ENCODE measurements at regions not wholly inside any gene's neighbourhood (a gene's known extent, or its start where the extent isn't known, plus 50 kb on each side); places are given as distances from the start of the nearest gene placed in this dataset.

DNA sequence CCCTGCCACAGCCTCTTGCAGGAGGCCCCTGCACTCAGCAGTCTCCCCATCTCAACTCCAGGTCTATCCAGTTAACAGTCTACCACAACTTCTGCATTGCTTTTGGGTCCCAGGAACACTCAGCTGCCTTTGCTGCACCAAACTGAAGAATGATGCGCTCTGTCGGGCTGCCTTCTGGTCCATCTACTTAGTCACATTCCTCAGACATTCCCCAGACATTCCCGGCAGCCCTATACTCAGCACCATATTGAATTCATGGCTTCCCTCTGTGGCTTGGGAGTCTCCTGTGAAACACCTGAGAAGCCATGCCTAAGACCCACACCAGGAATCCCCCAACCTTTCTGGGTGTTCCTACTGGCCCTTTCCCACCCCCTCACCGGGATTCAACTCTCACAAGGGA is 99.6 kb upstream of the COL21A1 start:
- Mint-ChIP-seq H3K9me3 (ENCODE audit: low read depth, unreplicated experiment) (no peaks in the 10 kb centered on the region), H3K27ac (ENCODE audit: unreplicated experiment) (no peak overlapping the region), H3K4me3 (ENCODE audit: low read depth, unreplicated experiment) (no peak overlapping the region), H3K4me1 (ENCODE audit: low read depth, unreplicated experiment) (no peaks in the 10 kb centered on the region), H3K36me3 (ENCODE audit: insufficient read depth, unreplicated experiment) (no peaks in the 10 kb centered on the region), H3K27me3 (ENCODE audit: unreplicated experiment) (no peaks in the 10 kb centered on the region)
- BruUV-seq (replicated peaks), result no TSS peak
- no peak for DNase-seq
- CTCF ChIA-PET, result no interaction called here
- intact Hi-C loops (cut with micrococcal nuclease; ENCODE audit: unreplicated experiment), result no loop called here
- TF ChIP-seq, protein P1, sequence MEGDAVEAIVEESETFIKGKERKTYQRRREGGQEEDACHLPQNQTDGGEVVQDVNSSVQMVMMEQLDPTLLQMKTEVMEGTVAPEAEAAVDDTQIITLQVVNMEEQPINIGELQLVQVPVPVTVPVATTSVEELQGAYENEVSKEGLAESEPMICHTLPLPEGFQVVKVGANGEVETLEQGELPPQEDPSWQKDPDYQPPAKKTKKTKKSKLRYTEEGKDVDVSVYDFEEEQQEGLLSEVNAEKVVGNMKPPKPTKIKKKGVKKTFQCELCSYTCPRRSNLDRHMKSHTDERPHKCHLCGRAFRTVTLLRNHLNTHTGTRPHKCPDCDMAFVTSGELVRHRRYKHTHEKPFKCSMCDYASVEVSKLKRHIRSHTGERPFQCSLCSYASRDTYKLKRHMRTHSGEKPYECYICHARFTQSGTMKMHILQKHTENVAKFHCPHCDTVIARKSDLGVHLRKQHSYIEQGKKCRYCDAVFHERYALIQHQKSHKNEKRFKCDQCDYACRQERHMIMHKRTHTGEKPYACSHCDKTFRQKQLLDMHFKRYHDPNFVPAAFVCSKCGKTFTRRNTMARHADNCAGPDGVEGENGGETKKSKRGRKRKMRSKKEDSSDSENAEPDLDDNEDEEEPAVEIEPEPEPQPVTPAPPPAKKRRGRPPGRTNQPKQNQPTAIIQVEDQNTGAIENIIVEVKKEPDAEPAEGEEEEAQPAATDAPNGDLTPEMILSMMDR (IDR thresholded peaks at IDR 0.05; ENCODE audit: unreplicated experiment), result no peak

GRCh38 chr6:56345376-56345995 is 98.1 kb upstream of the COL21A1 start:
- Mint-ChIP-seq H3K9me3 (ENCODE audit: low read depth, unreplicated experiment) (no peaks in the 10 kb centered on the region), H3K27ac (ENCODE audit: unreplicated experiment) (no peak overlapping the region), H3K36me3 (ENCODE audit: insufficient read depth, unreplicated experiment) (no peaks in the 10 kb centered on the region), H3K27me3 (ENCODE audit: unreplicated experiment) (no peaks in the 10 kb centered on the region), H3K4me1 (ENCODE audit: low read depth, unreplicated experiment) (no peaks in the 10 kb centered on the region), H3K4me3 (ENCODE audit: low read depth, unreplicated experiment) (no peak overlapping the region)
- CTCF ChIA-PET, result interaction anchor here (0.6 kb wide), 1 partner anchor 129 kb away, joined by 4 read pairs; no protein-coding TSS in a partner anchor
- no peak for DNase-seq
- intact Hi-C loops (cut with micrococcal nuclease; ENCODE audit: unreplicated experiment), result no loop called here
- no TSS peak for BruUV-seq (replicated peaks)
- TF ChIP-seq, protein P1 (IDR thresholded peaks at IDR 0.05; ENCODE audit: unreplicated experiment), result no peak

DNA sequence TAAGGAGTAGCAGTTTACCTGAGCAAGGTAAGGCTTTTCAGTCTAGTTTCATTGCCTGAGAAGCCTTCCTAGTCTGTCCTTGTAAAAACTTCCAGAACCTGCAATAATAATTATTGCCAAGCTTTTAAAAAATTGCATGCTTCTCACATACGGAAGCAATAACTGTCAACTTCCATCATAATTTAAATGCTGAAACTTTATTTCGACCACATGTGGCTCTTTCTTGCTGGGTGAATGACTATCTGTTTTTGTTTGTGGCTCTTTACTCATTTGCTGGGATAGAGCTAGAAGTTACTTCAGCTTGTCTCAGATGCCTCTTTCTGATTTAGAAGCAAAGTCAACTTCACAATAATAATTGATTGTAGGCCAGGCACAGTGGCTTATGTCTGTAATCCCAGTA is 95.9 kb upstream of the COL21A1 start:
- H3K36me3 Mint-ChIP-seq (ENCODE audit: insufficient read depth, unreplicated experiment), result no peaks in the 10 kb centered on the region
- H3K9me3 Mint-ChIP-seq (ENCODE audit: low read depth, unreplicated experiment), result no peaks in the 10 kb centered on the region
- no peak overlapping the region for H3K4me3 Mint-ChIP-seq (ENCODE audit: low read depth, unreplicated experiment)
- CTCF ChIA-PET, result no interaction called here
- no peak for DNase-seq
- intact Hi-C loops (cut with micrococcal nuclease; ENCODE audit: unreplicated experiment), result no loop called here
- H3K4me1 Mint-ChIP-seq (ENCODE audit: low read depth, unreplicated experiment), result no peaks in the 10 kb centered on the region
- H3K27ac Mint-ChIP-seq (ENCODE audit: unreplicated experiment), result no peak overlapping the region
- TF ChIP-seq, protein P1 (IDR thresholded peaks at IDR 0.05; ENCODE audit: unreplicated experiment), result no peak
- BruUV-seq (replicated peaks), result no TSS peak
- no peaks in the 10 kb centered on the region for H3K27me3 Mint-ChIP-seq (ENCODE audit: unreplicated experiment)

GRCh38 chr6:56339524-56339923 is 92.1 kb upstream of the COL21A1 start:
- intact Hi-C loops (cut with micrococcal nuclease; ENCODE audit: unreplicated experiment), result no loop called here
- BruUV-seq (replicated peaks), result no TSS peak
- H3K27ac Mint-ChIP-seq (ENCODE audit: unreplicated experiment), result no peak overlapping the region
- no peak for DNase-seq
- TF ChIP-seq, protein P1 (IDR thresholded peaks at IDR 0.05; ENCODE audit: unreplicated experiment), result no peak
- CTCF ChIA-PET, result no interaction called here
- no peaks in the 10 kb centered on the region for H3K9me3 Mint-ChIP-seq (ENCODE audit: low read depth, unreplicated experiment)
- no peaks in the 10 kb centered on the region for H3K36me3 Mint-ChIP-seq (ENCODE audit: insufficient read depth, unreplicated experiment)
- H3K4me1 Mint-ChIP-seq (ENCODE audit: low read depth, unreplicated experiment), result peaks cover 13% of the 10 kb centered on the region
- H3K27me3 Mint-ChIP-seq (ENCODE audit: unreplicated experiment), result no peaks in the 10 kb centered on the region
- no peak overlapping the region for H3K4me3 Mint-ChIP-seq (ENCODE audit: low read depth, unreplicated experiment)

Data from Calu3 (cell line).